ENCODE measurements at regions not wholly inside any gene's neighbourhood (a gene's known extent, or its start where the extent isn't known, plus 50 kb on each side); places are given as distances from the start of the nearest gene placed in this dataset.

- TF ChIP-seq, protein P1, sequence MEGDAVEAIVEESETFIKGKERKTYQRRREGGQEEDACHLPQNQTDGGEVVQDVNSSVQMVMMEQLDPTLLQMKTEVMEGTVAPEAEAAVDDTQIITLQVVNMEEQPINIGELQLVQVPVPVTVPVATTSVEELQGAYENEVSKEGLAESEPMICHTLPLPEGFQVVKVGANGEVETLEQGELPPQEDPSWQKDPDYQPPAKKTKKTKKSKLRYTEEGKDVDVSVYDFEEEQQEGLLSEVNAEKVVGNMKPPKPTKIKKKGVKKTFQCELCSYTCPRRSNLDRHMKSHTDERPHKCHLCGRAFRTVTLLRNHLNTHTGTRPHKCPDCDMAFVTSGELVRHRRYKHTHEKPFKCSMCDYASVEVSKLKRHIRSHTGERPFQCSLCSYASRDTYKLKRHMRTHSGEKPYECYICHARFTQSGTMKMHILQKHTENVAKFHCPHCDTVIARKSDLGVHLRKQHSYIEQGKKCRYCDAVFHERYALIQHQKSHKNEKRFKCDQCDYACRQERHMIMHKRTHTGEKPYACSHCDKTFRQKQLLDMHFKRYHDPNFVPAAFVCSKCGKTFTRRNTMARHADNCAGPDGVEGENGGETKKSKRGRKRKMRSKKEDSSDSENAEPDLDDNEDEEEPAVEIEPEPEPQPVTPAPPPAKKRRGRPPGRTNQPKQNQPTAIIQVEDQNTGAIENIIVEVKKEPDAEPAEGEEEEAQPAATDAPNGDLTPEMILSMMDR (conservative IDR thresholded peaks at IDR 0.05; ENCODE audit: low read length), result no peak
- TF ChIP-seq EZH2phosphoT487 (IDR thresholded peaks at IDR 0.05; ENCODE audit: borderline replicate concordance), result no peak
These were observed 243.7 kb downstream of the RASEF start for GRCh38 chr9:82819260-82819659.

Measured in Loucy (cell line).